ENCODE measurements at regions not wholly inside any gene's neighbourhood (a gene's known extent, or its start where the extent isn't known, plus 50 kb on each side); places are given as distances from the start of the nearest gene placed in this dataset.

DNA sequence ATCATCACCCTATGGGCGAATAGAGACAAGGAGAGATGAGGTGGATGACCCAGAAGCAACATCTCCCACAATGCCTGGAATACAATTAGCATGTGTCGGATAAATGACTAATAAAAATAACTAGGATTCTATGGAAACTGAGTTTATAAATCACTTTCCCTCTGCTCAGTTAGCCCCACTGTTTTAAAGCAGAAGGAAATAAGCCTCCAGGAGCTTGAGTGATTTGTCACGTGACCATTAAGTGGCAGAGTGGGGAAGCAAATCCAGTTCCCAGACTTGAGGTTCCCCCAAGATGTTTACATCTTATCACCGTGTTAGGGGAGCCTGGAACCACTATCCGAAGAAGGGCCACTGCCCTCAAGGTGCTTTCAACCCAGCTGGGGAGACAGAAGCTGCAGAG is 136.5 kb upstream of the CCND2 start:
- TF ChIP-seq, protein P1, sequence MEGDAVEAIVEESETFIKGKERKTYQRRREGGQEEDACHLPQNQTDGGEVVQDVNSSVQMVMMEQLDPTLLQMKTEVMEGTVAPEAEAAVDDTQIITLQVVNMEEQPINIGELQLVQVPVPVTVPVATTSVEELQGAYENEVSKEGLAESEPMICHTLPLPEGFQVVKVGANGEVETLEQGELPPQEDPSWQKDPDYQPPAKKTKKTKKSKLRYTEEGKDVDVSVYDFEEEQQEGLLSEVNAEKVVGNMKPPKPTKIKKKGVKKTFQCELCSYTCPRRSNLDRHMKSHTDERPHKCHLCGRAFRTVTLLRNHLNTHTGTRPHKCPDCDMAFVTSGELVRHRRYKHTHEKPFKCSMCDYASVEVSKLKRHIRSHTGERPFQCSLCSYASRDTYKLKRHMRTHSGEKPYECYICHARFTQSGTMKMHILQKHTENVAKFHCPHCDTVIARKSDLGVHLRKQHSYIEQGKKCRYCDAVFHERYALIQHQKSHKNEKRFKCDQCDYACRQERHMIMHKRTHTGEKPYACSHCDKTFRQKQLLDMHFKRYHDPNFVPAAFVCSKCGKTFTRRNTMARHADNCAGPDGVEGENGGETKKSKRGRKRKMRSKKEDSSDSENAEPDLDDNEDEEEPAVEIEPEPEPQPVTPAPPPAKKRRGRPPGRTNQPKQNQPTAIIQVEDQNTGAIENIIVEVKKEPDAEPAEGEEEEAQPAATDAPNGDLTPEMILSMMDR (conservative IDR thresholded peaks at IDR 0.05; ENCODE audit: low read depth, low read length): no peak
- TF ChIP-seq SMC3 (IDR thresholded peaks at IDR 0.05; ENCODE audit: low read depth, low read length): no peak
- no peak for TF ChIP-seq MXI1 (IDR thresholded peaks at IDR 0.05; ENCODE audit: borderline replicate concordance, low read depth, low read length)
- no peak for TF ChIP-seq POLR2A (IDR thresholded peaks at IDR 0.05; ENCODE audit: low read depth, low read length)
- TF ChIP-seq RFX5 (IDR thresholded peaks at IDR 0.05; ENCODE audit: low read depth, low read length): no peak

Data from IMR-90 (cell line).